SIG-M5 treated with dmso at 0.1 percent for 504 hours (cell line): ENCODE measurements at regions not wholly inside any gene's neighbourhood (a gene's known extent, or its start where the extent isn't known, plus 50 kb on each side); places are given as distances from the start of the nearest gene placed in this dataset.
"Not testable (repeated sequence)": the region's sequence is repeated elsewhere in the genome, so short reads cannot be mapped to it uniquely, and the experiment has no call there.

Experiments used
- DNase-seq: peaks from one replicate; lab custom pipeline; 2025; ENCODE audit not compliant: unreplicated experiment; lab: John Stamatoyannopoulos, UW

GRCh38 chr9:36521148-36521547 is 51.5 kb upstream of the MELK start:
- DNase-seq, result no peak

- DNase-seq, result no peak
Observed at GRCh38 chr9:36517131-36517530, 55.6 kb upstream of the MELK start.

- DNase-seq, result no peak
Observed at GRCh38 chr9:36504156-36504555, 68.5 kb upstream of the MELK start.

- no peak for DNase-seq
Observed at GRCh38 chr9:36503172-36504088, 69.3 kb upstream of the MELK start.

- no peak for DNase-seq
Observed at GRCh38 chr9:36501727-36502126, 71.0 kb upstream of the MELK start.

- not testable (repeated sequence) for DNase-seq
Observed at GRCh38 chr9:36500931-36501330, 71.8 kb upstream of the MELK start.

GRCh38 chr9:36499174-36499890 is 73.4 kb upstream of the MELK start:
- no peak for DNase-seq

- DNase-seq, result peak; percentile 15
Observed at GRCh38 chr9:36493564-36493963, 79.1 kb upstream of the MELK start.

- DNase-seq, result peak; percentile 43
Observed at GRCh38 chr9:36492865-36493264, 79.8 kb upstream of the MELK start.

GRCh38 chr9:36489453-36489852 is 83.2 kb upstream of the MELK start:
- DNase-seq, result no peak

- DNase-seq, result no peak
Observed at GRCh38 chr9:36488389-36488756, 84.3 kb upstream of the MELK start.

GRCh38 chr9:36487482-36488388 is 85.0 kb upstream of the MELK start:
- peak; percentile 86 for DNase-seq

GRCh38 chr9:36486933-36487481 is 85.7 kb upstream of the MELK start:
- peak; percentile 60 for DNase-seq

GRCh38 chr9:36486329-36486932 is 86.3 kb upstream of the MELK start:
- DNase-seq, result no peak

GRCh38 chr9:36485647-36486328 is 85.7 kb upstream of the RNF38 start:
- no peak for DNase-seq

- no peak for DNase-seq
Observed at GRCh38 chr9:36484124-36484523, 84.1 kb upstream of the RNF38 start.

GRCh38 chr9:36479101-36479500 is 79.0 kb upstream of the RNF38 start:
- DNase-seq, result no peak

- DNase-seq, result no peak
Observed at GRCh38 chr9:36471359-36471758, 71.3 kb upstream of the RNF38 start.

- DNase-seq, result peak; percentile 77
Observed at GRCh38 chr9:36470643-36471290, 70.7 kb upstream of the RNF38 start.
